ENCODE measurements at regions not wholly inside any gene's neighbourhood (a gene's known extent, or its start where the extent isn't known, plus 50 kb on each side); places are given as distances from the start of the nearest gene placed in this dataset.

DNA sequence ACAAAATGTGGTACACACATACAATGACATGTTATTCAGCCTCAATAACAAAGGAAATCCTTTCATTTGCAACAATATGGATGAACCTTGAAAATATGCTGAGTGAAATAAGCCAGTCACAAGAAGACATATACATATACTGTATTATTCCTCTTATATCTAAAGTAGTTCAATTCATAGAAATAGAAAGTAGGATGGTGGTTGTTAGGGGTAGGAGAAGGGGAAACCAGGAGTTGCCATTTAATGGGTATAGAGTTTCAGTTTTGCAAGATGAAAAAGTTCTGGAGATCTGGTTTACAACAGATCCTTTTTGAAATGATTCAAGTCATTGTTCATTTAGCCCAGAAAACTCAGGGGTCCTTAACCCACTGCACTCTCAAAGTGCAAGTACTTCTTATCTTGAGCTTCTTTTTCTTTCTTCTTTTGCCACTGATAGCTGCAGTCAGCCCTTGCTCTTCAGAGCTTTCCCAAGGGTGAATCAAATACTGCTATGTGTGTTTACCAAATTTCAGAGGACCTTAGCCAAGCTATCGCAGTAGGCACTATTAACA, 208.0 kb upstream of the EOMES start:
- POLR2A ChIA-PET = no interaction called here
- DNase-seq = no peak

DNA sequence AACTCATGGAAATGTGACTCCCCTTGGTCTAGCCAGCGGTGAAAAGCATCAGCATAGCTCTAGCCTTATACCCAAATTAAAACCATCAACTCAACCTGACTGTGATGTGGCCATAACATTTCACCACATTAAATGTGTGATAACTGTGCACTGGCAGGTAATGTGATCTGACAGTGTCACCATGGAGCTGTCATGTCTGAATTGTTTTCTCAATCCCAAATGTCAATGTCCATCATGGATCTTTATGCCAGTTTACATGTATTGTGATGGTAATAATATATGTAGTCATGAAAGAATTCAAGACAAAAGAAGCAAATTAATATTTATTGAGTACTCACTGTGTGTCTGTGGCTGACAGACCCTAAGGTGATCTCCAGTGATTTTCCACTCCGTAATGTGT, 213.4 kb upstream of the EOMES start:
- no peaks in the 10 kb centered on the region for H3K9me3 Mint-ChIP-seq
- Histone ChIP-seq H3K36me3 (ENCODE audit: insufficient read depth, low read length) (no peaks in the 10 kb centered on the region), H3K4me3 (ENCODE audit: low read length) (no peak overlapping the region), H3K4me1 (ENCODE audit: insufficient read depth, low read length) (no peaks in the 10 kb centered on the region), H3K9me3 (ENCODE audit: control insufficient read depth in 1 of 2, insufficient read depth in 1 of 2, low read length in 2 of 2) (no peaks in the 10 kb centered on the region), H3K27me3 (ENCODE audit: control insufficient read depth in 1 of 2, insufficient read depth in 2 of 2, low read length in 2 of 2) (no peaks in the 10 kb centered on the region), H3K27ac (ENCODE audit: low read depth in 1 of 2, low read length in 2 of 2) (no peak overlapping the region)
- ChIA-PET POLR2A (no interaction called here), CTCF (no interaction called here)
- peaks cover 8% of the 10 kb centered on the region for H3K4me1 Mint-ChIP-seq (ENCODE audit: low read depth)
- no peaks in the 10 kb centered on the region for H3K27me3 Mint-ChIP-seq
- intact Hi-C loops (cut with DNase I, micrococcal nuclease) = no loop called here
- H3K4me3 Mint-ChIP-seq = no peak overlapping the region
- ATAC-seq (ENCODE audit: poor library complexity) (no peak), DNase-seq (no peak)
- H3K27ac Mint-ChIP-seq = no peak overlapping the region
- TF ChIP-seq, protein P1, sequence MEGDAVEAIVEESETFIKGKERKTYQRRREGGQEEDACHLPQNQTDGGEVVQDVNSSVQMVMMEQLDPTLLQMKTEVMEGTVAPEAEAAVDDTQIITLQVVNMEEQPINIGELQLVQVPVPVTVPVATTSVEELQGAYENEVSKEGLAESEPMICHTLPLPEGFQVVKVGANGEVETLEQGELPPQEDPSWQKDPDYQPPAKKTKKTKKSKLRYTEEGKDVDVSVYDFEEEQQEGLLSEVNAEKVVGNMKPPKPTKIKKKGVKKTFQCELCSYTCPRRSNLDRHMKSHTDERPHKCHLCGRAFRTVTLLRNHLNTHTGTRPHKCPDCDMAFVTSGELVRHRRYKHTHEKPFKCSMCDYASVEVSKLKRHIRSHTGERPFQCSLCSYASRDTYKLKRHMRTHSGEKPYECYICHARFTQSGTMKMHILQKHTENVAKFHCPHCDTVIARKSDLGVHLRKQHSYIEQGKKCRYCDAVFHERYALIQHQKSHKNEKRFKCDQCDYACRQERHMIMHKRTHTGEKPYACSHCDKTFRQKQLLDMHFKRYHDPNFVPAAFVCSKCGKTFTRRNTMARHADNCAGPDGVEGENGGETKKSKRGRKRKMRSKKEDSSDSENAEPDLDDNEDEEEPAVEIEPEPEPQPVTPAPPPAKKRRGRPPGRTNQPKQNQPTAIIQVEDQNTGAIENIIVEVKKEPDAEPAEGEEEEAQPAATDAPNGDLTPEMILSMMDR (IDR thresholded peaks at IDR 0.05) = no peak
- H3K36me3 Mint-ChIP-seq (ENCODE audit: low read depth) = no peaks in the 10 kb centered on the region

More for the DNA sequence above, 208.0 kb upstream of the EOMES start:
- Mint-ChIP-seq H3K4me3 (no peak overlapping the region), H3K4me1 (ENCODE audit: low read depth) (peaks cover 5% of the 10 kb centered on the region), H3K9me3 (no peaks in the 10 kb centered on the region), H3K27ac (no peak overlapping the region), H3K27me3 (no peaks in the 10 kb centered on the region), H3K36me3 (ENCODE audit: low read depth) (no peaks in the 10 kb centered on the region)
- TF ChIP-seq, protein P1 (IDR thresholded peaks at IDR 0.05) = no peak
- ATAC-seq (ENCODE audit: poor library complexity) = no peak
- no peak overlapping the region for H3K27ac ChIP-seq (ENCODE audit: low read depth in 1 of 2, low read length in 2 of 2)
- H3K27me3 ChIP-seq (ENCODE audit: control insufficient read depth in 1 of 2, insufficient read depth in 2 of 2, low read length in 2 of 2) = no peaks in the 10 kb centered on the region
- no peaks in the 10 kb centered on the region for H3K9me3 ChIP-seq (ENCODE audit: control insufficient read depth in 1 of 2, insufficient read depth in 1 of 2, low read length in 2 of 2)
- no peak overlapping the region for H3K4me3 ChIP-seq (ENCODE audit: low read length)
- intact Hi-C loops (cut with DNase I, micrococcal nuclease) = no loop called here
- no peaks in the 10 kb centered on the region for H3K4me1 ChIP-seq (ENCODE audit: insufficient read depth, low read length)
- no peaks in the 10 kb centered on the region for H3K36me3 ChIP-seq (ENCODE audit: insufficient read depth, low read length)
- CTCF ChIA-PET = no interaction called here

DNA sequence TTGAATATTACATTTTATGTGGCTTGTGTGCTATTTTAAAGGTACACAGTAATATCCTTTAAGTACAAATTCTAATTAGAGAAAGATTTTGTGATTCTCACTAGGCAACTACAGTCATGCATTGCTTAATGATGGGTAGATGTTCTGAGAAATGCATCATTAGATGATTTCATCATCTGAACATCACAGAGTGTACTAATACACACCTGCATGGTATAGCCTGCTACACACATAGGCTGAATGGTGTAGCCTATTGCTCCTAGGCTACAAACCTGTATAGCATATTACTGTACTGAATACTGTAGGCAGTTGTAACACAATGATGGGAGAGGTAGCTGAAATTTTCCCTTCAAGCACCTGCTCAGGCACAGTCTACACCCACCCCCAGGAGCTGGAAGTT, 217.4 kb upstream of the EOMES start:
- Histone ChIP-seq H3K27me3 (ENCODE audit: control insufficient read depth in 1 of 2, insufficient read depth in 2 of 2, low read length in 2 of 2) (no peaks in the 10 kb centered on the region), H3K27ac (ENCODE audit: low read depth in 1 of 2, low read length in 2 of 2) (no peak overlapping the region), H3K4me3 (ENCODE audit: low read length) (no peak overlapping the region), H3K4me1 (ENCODE audit: insufficient read depth, low read length) (no peaks in the 10 kb centered on the region), H3K36me3 (ENCODE audit: insufficient read depth, low read length) (no peaks in the 10 kb centered on the region), H3K9me3 (ENCODE audit: control insufficient read depth in 1 of 2, insufficient read depth in 1 of 2, low read length in 2 of 2) (no peaks in the 10 kb centered on the region)
- Mint-ChIP-seq H3K36me3 (ENCODE audit: low read depth) (no peaks in the 10 kb centered on the region), H3K27me3 (no peaks in the 10 kb centered on the region), H3K4me3 (no peak overlapping the region), H3K4me1 (ENCODE audit: low read depth) (peaks cover 8% of the 10 kb centered on the region), H3K27ac (no peak overlapping the region), H3K9me3 (no peaks in the 10 kb centered on the region)
- TF ChIP-seq, protein P1 (IDR thresholded peaks at IDR 0.05) = no peak
- ATAC-seq (ENCODE audit: poor library complexity) (no peak), DNase-seq (no peak)
- ChIA-PET CTCF (no interaction called here), POLR2A (no interaction called here)
- intact Hi-C loops (cut with DNase I, micrococcal nuclease) = no loop called here
